Activated T-helper 2 cell treated with anti-CD3 and anti-CD28 coated beads, Interferon-gamma antibody, Interleukin-2, Interleukin-4, amounts not matched to agents 10 μg/mL and 5 μg/mL and 100 μg/mL, durations not matched to agents 14 hours and 24 hours and 36 hours (primary cell): ENCODE measurements at regions not wholly inside any gene's neighbourhood (a gene's known extent, or its start where the extent isn't known, plus 50 kb on each side); places are given as distances from the start of the nearest gene placed in this dataset.

Source experiments
- DNase-seq: peaks from one replicate; pipeline ENCODE4 v3.0.0; 2021; ENCODE audit warnings: low spot score
- H3K27ac Mint-ChIP-seq: one replicate; pipeline ENCODE4 v1.8.0; 2021; ENCODE audit warnings: mixed read lengths
- H3K27me3 Mint-ChIP-seq: one replicate; pipeline ENCODE4 v1.8.0; 2021; ENCODE audit warnings: low read depth, mixed read lengths
- H3K36me3 Mint-ChIP-seq: one replicate; pipeline ENCODE4 v1.8.0; 2021; ENCODE audit warnings: low read depth, mixed read lengths
- H3K4me1 Mint-ChIP-seq: one replicate; pipeline ENCODE4 v1.8.0; 2021; ENCODE audit warnings: low read depth, mixed read lengths
- H3K4me3 Mint-ChIP-seq: one replicate; pipeline ENCODE4 v1.8.0; 2021; ENCODE audit warnings: low read depth, mild to moderate bottlenecking, moderate library complexity, mixed read lengths
- H3K9me3 Mint-ChIP-seq: one replicate; pipeline ENCODE4 v1.8.0; 2021; ENCODE audit warnings: mixed read lengths
- intact Hi-C: fragments of 100-400 bp; cut with micrococcal nuclease; formaldehyde crosslinking; loops from one replicate; pipeline ENCODE4 v1.15.1; 2023

- peaks cover 9% of the 10 kb centered on the region for H3K4me1 Mint-ChIP-seq
- no peaks in the 10 kb centered on the region for H3K36me3 Mint-ChIP-seq
- H3K9me3 Mint-ChIP-seq = no peaks in the 10 kb centered on the region
- no peak overlapping the region for H3K27ac Mint-ChIP-seq
- DNase-seq = no peak
- intact Hi-C loops = no loop called here
- H3K4me3 Mint-ChIP-seq = no peak overlapping the region
- H3K27me3 Mint-ChIP-seq = peaks cover 7% of the 10 kb centered on the region
Measured at GRCh38 chr2:128494640-128495321, 176.1 kb upstream of the HS6ST1 start.

GRCh38 chr2:128495996-128496547 lies 177.4 kb upstream of the HS6ST1 start:
- no peak overlapping the region for H3K4me3 Mint-ChIP-seq
- H3K9me3 Mint-ChIP-seq = no peaks in the 10 kb centered on the region
- peaks cover 3% of the 10 kb centered on the region for H3K4me1 Mint-ChIP-seq
- peaks cover 9% of the 10 kb centered on the region for H3K27me3 Mint-ChIP-seq
- H3K36me3 Mint-ChIP-seq = no peaks in the 10 kb centered on the region
- no peak overlapping the region for H3K27ac Mint-ChIP-seq
- DNase-seq = no peak
- intact Hi-C loops = no loop called here

GRCh38 chr2:128496700-128497099 lies 178.0 kb upstream of the HS6ST1 start:
- Mint-ChIP-seq H3K4me1 (peaks cover 3% of the 10 kb centered on the region), H3K9me3 (no peaks in the 10 kb centered on the region), H3K27me3 (peaks cover 9% of the 10 kb centered on the region), H3K4me3 (no peak overlapping the region), H3K36me3 (no peaks in the 10 kb centered on the region), H3K27ac (no peak overlapping the region)
- DNase-seq = no peak
- intact Hi-C loops = no loop called here

- peaks cover 3% of the 10 kb centered on the region for H3K4me1 Mint-ChIP-seq
- no peak overlapping the region for H3K27ac Mint-ChIP-seq
- no peak overlapping the region for H3K4me3 Mint-ChIP-seq
- intact Hi-C loops = no loop called here
- no peaks in the 10 kb centered on the region for H3K9me3 Mint-ChIP-seq
- DNase-seq = no peak
- H3K27me3 Mint-ChIP-seq = peaks cover 9% of the 10 kb centered on the region
- no peaks in the 10 kb centered on the region for H3K36me3 Mint-ChIP-seq
Measured at GRCh38 chr2:128497461-128497860, 178.8 kb upstream of the HS6ST1 start.

GRCh38 chr2:128498086-128498485 lies 179.4 kb upstream of the HS6ST1 start:
- Mint-ChIP-seq H3K4me3 (no peak overlapping the region), H3K27me3 (peaks cover 9% of the 10 kb centered on the region), H3K9me3 (no peaks in the 10 kb centered on the region), H3K27ac (no peak overlapping the region), H3K36me3 (no peaks in the 10 kb centered on the region), H3K4me1 (peaks cover 3% of the 10 kb centered on the region)
- intact Hi-C loops = no loop called here
- DNase-seq = no peak

- no peak for DNase-seq
- Mint-ChIP-seq H3K9me3 (no peaks in the 10 kb centered on the region), H3K36me3 (no peaks in the 10 kb centered on the region), H3K27ac (no peak overlapping the region), H3K4me1 (peaks cover 3% of the 10 kb centered on the region), H3K27me3 (peaks cover 9% of the 10 kb centered on the region), H3K4me3 (no peak overlapping the region)
- intact Hi-C loops = no loop called here
Measured at GRCh38 chr2:128498589-128498988, 179.9 kb upstream of the HS6ST1 start.

GRCh38 chr2:128499367-128500137 lies 180.9 kb upstream of the HS6ST1 start:
- Mint-ChIP-seq H3K4me1 (peaks cover 3% of the 10 kb centered on the region), H3K9me3 (no peaks in the 10 kb centered on the region), H3K27me3 (peaks cover 9% of the 10 kb centered on the region), H3K27ac (no peak overlapping the region), H3K4me3 (no peak overlapping the region), H3K36me3 (no peaks in the 10 kb centered on the region)
- DNase-seq = no peak
- intact Hi-C loops = no loop called here

- Mint-ChIP-seq H3K4me1 (peaks cover 3% of the 10 kb centered on the region), H3K4me3 (no peak overlapping the region), H3K36me3 (no peaks in the 10 kb centered on the region), H3K27ac (no peak overlapping the region), H3K27me3 (peaks cover 9% of the 10 kb centered on the region), H3K9me3 (no peaks in the 10 kb centered on the region)
- intact Hi-C loops = no loop called here
- no peak for DNase-seq
Measured at GRCh38 chr2:128500138-128500800, 181.6 kb upstream of the HS6ST1 start.

- Mint-ChIP-seq H3K9me3 (no peaks in the 10 kb centered on the region), H3K27ac (no peak overlapping the region), H3K4me1 (peaks cover 3% of the 10 kb centered on the region), H3K36me3 (no peaks in the 10 kb centered on the region), H3K27me3 (peaks cover 12% of the 10 kb centered on the region), H3K4me3 (no peak overlapping the region)
- DNase-seq = no peak
- intact Hi-C loops = no loop called here
Measured at GRCh38 chr2:128501006-128501690, 182.5 kb upstream of the HS6ST1 start.

GRCh38 chr2:128501700-128502099 lies 183.0 kb upstream of the HS6ST1 start:
- Mint-ChIP-seq H3K36me3 (no peaks in the 10 kb centered on the region), H3K4me1 (peaks cover 3% of the 10 kb centered on the region), H3K27ac (no peak overlapping the region), H3K4me3 (no peak overlapping the region), H3K27me3 (peaks cover 15% of the 10 kb centered on the region), H3K9me3 (no peaks in the 10 kb centered on the region)
- DNase-seq = no peak
- intact Hi-C loops = no loop called here

- no peaks in the 10 kb centered on the region for H3K9me3 Mint-ChIP-seq
- no peak overlapping the region for H3K4me3 Mint-ChIP-seq
- no peaks in the 10 kb centered on the region for H3K36me3 Mint-ChIP-seq
Measured at GRCh38 chr2:128502200-128502599, 183.5 kb upstream of the HS6ST1 start.

GRCh38 chr2:128502638-128503246 lies 184.1 kb upstream of the HS6ST1 start:
- Mint-ChIP-seq H3K27me3 (peaks cover 14% of the 10 kb centered on the region), H3K9me3 (no peaks in the 10 kb centered on the region), H3K27ac (no peak overlapping the region), H3K4me1 (peaks cover 7% of the 10 kb centered on the region), H3K4me3 (no peak overlapping the region), H3K36me3 (no peaks in the 10 kb centered on the region)
- intact Hi-C loops = no loop called here
- no peak for DNase-seq

More at GRCh38 chr2:128502200-128502599, 183.5 kb upstream of the HS6ST1 start:
- H3K27me3 Mint-ChIP-seq = peaks cover 14% of the 10 kb centered on the region
- intact Hi-C loops = no loop called here
- DNase-seq = no peak
- H3K27ac Mint-ChIP-seq = no peak overlapping the region
- H3K4me1 Mint-ChIP-seq = peaks cover 7% of the 10 kb centered on the region
